CD4-positive, alpha-beta T cell treated with Interleukin-15 for 4 hours (primary cell): ENCODE measurements at regions not wholly inside any gene's neighbourhood (a gene's known extent, or its start where the extent isn't known, plus 50 kb on each side); places are given as distances from the start of the nearest gene placed in this dataset.
A peak's percentile ranks its signal among the peaks of the same experiment; 100 is the strongest.

Experiments
- DNase-seq: peaks from one replicate; pipeline ENCODE4 v3.0.0-alpha.2; 2020; ENCODE audit warnings: low spot score

DNA sequence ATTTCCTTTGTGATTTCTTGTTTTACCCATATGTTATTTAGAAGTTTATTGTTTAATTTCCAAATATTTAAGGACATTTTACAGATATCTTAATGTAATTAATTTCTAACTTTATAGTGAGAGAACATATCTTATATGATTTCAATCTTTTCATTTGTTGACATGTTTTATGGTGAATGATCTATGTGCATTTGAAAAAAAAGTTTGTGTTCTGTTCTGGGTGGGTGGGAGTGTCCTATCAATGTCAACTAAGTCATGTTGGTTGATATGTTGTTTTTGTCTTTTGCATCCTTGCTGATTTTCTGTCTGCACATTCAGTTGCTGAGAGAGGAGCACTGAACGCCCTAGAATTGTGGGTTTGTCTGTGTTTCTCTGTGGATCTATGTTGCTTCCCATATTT lies 50.3 kb upstream of the CBFA2T3 start:
- no peak for DNase-seq

DNA sequence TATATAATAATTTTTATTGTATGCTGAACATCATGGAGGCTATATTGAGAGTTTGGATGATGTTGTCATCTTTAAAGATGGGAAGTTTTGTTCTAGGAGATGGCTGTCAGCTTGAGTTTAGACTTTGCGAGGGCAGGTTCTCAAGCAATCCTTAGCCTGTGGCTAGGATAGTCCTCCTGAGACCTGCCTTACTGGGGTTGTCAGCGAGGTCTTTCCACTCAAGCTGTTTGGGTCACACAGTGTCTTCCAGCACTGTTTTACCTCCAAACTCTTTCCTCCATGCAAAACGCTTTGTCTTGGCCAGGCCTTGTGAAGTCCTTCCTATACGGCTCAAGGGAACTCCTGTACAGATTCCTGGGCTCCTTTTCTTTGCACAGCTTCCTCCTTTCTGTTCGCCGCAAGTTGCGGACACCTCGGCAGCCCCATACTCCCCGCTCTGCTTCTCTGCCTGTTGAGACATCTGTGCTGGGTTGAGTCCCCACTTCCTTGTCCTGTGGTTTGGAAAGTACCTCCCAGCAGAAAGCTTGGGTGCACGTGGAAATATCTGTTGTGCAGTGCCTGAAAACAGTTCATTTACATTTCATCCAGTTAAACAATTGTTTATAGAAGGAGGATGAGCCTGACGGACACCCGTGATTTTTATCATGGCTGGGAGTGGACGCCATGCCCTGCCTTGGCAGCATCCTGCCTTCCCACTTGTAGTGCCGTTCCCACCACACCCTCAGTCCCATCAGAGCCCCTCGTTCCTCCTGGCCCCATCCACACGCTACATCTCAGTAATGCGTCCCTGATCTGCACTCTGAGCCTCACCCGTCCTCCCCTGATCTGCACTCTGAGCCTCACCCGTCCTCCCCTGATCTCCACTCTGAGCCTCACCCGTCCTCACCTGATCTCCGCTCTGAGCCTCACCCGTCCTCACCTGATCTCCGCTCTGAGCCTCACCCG lies 55.0 kb upstream of the CBFA2T3 start:
- DNase-seq, result peak; percentile 62

DNA sequence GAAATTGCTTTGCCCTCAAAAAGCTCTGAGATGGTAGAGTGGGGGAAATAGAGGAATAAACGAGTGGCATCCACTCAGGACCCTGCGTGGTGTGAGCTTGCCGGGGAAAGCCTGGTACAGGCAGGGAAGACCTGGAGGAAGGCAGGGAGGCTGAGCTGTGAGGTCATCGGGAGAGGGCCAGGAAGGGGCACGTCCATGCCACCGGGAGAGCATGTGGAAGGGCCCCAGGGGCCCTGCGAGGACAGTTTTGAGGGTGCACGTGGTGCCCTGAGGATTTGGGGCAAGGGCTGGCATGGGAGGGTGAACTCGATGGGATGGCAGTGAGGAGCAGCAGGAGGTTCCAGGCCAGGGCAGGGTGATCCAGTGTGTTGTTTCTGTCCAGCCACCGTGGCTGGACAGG lies 56.3 kb upstream of the CBFA2T3 start:
- no peak for DNase-seq

DNA sequence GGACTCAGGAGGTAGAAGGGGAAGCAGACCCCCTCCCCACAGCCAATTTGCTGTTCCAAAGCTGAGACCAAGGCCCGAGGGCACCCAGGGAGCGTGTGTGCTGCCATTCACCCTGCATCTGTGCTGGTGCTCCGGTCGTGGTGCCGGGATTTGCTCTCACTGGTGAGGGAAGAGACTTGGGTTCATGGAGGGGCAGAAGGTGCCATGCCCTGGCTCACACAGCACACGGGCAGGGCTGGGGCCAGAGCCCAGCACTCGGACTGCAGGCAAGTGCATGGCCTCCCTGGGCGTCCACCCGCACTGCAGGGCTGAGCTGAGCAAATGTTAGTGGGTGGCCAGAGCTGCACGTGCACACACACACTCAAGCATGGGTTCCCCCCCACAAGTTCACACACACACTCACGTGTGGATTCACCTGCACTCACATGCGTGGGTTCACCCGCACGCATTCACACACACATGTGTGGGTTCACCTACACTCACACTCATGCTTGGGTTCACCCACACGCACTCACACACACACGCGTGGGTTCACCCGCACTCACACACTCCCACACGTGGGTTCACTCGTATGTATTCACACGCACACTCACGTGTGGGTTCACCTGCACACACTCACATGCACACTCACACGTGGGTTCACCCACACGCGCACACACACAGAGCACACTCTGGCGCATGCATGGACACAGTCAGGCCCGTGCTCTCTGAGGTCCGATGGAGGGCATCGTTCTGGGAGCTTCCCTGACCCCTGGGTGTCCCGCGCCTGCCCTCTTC lies 57.0 kb upstream of the CBFA2T3 start:
- DNase-seq, result no peak

DNA sequence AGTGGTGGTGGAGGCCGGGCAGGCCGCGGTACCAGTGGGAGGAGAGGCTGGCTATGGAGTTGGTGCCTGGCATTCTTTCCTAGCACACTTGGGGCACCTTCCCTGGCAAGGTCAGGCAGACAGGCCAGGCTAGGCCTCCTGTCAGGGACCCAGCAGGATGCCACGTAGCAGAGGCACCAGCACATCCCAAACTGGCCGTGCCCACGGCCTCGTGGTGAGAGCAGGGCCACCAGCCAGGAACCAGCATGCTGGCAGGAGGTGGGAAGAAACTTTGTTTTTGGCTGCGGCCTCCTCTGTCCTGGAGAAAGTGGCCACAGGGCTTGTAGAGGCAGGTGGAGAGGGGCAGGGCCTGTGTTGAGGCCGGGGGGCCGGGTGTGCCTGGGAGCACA lies 57.6 kb upstream of the CBFA2T3 start:
- no peak for DNase-seq

DNA sequence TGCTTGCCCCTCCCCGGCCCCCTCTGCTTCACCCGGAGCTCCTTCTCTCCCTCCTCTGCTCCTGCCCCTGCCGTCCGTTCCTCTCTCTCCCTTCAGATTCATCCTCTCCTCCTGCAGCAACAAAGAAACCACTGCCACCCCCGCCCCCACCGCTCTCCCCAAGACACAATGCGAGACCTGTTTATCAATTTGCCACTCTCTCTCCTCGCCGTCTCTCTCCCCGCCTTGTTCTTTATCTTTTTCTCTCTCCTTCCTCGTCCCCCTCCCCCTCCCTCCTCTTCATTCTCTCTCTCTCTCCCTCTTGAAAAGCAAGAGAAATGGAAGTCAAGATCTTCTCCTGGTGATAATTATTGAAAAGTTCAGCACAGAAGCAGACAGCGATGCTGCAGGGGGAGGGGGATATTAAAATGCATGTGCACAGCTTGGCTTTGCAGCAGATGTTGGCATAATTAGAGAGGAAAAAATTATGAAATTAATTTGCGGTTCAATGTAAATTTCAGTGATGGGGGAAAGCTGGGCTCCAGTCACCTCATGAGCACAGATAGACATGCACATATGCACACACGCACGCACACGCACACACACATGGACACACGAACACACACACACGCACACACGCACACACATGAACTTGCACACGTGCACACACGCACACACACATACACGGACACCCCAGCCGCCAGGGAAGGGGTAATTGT lies 58.1 kb upstream of the CBFA2T3 start:
- DNase-seq, result no peak

DNA sequence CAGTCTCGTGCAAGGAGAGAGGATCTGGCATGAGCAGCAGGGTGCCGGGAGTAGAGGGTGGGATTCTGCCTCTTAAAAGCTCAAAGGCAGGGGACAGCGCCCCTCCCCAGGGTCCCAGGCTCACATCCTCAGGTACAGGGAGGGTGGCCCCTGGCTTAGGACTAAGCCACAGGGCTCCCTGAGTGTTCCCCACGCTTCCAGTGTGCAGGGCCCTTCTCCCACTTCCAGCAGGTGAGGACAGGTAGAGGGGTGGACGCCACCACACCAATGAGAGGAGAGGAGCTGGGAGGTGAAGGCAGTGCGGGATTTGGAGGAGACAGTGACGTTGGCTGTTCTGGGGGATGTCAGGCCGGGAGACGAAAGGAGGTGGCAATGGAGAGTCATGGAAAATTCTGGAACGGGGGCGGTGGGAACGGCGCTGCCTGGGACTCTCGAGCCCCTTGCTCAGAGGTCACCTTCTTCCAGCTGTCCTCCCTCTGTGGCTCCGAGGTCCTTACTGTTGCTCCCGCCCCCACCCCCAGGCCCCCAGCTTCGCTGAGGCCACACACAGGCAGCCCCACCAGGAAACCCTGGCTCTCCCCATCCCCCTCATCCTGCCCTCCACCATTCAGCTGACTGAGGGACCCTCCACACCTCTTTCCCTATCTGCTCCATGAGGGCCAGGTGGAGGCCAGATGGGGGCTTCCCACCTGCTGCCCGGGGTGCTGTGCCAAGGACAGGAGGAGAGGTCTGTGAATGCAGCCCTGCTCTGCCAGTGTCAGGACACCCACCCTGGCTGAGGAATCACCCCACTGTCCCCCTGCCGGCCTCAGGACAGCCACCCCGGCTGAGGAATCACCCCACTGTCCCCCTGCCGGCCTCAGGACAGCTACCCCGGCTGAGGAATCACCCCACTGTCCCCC lies 57.7 kb upstream of the ACSF3 start:
- DNase-seq, result no peak

DNA sequence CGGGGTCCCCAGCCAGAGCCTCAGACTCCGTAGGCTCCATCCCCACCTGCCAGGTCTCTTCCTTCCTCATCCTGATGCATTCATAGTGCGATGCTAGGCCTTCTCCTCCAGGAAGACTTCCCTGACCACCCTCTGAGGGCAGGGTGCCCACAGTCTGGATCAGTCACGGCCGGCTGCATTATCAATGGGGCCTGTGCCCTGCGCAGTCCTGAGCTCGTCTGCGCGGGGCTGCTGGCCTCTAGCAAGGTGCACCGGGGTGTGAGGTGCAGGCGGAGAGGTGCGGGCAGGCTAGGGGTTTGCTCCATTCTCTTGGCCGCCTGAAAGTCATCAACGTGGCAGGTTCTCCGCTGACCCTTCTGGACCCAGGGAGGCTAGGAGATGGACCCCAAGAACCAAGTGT lies 56.9 kb upstream of the ACSF3 start:
- DNase-seq, result no peak

DNA sequence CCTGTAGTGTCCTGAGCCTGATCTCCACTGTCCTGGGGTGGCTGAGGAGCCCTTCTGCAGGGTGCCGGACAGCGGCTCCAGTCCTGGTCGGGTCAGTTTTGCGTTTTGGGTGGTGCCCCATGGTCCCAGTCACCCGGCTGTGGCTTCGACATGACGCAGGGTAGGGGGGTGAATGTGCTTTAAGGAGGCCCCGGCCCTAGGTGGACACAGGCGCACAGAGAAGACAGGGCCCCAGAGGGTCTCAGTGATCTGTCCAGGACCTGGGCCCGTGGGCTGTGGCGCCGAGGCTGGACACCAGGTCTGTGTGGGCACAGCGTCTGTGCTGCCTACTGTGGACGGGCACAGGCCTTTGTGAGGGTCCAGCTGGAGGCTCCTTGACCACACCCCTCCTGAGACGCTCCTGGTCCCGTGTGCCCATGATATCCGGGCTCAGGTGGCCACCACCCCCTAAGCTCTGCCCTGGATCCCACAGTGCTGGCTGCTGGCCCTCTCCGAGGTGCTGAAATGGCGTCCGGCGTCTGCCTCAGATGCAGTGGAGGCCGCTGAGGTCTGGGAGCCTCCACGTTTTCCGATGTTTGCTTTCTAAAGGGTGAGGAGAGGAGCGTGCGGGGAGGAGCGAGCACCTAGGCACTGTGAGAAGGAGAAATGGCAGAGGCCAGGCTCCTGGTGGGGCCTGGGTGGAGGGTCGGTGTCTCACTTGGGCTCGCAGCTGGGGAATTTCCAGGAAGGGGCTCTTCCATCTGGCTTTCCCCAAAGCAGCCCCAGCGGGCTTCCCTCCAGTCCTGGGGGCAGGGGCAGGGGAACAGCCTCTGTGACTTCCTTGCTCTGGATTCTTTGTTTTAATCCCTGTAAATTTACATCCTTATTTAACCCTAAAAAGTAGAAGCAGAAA lies 56.1 kb upstream of the ACSF3 start:
- DNase-seq, result no peak

DNA sequence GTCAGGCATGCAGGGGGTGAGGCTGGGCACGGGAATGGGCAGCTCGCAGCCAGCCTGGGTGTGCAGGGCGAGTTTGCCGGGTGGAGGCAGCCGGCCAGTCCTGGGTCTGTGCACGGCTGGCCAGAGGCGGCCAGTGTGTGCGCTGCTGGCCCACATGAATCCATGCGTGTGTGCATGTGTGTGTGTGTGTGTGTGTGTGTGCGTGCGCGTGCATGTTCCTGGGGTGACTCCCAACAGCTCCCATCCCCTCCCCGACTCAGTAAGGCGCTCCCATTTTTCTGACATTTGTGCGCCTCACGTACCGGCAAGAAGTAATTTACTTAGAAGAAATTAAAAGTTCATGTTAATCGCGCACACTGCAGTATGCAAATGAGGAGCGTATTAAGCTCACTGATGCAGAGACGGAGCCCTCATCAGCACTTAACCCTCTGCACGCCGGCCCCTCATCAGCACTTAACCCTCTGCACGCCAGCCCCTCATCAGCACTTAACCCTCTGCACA lies 55.4 kb upstream of the ACSF3 start:
- DNase-seq, result no peak

DNA sequence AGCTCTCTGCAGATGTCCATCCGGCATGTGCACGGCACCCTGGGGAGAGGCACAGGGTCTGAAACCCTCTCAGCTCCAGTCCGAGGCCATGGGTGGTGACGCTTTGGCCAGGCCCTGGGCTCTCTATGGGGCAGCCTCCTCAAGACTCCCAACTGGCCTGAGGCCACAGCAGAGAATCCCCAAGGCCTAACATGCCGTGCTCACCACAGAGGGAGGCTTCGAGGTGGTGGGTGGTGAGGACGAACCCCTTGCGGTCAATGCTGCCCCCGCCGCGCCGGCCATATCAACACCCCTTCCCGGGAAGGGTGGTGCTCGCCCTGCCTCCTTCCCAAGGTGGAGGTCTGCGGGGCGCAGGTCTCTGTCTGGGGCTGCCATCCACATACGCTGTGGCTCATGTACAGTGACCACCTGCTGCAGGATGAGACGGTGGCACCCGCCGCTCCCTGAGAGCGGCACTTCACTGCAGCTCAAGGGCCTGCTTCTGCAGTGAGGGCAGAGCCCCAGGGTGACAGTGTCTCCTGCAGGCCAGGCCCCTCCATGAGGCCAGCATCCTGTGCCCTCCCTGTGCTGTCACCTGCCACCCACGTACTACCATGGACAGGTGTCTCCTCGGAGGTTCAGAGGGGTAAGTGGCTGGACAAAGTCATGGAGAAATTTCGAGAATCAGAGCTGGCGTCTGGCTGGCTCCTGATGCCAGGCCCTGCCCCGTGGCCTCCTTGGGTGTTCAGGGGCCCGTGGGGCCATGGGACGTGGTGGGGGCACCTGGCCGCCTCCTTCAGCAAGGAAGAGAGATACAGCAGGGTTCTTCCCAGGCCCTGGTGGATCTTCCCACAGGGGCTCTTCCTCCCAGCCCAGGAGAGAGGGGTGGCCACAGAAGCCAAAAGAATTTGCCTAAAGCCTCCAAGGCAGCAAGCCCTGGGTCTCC lies 54.6 kb upstream of the ACSF3 start:
- DNase-seq, result no peak

DNA sequence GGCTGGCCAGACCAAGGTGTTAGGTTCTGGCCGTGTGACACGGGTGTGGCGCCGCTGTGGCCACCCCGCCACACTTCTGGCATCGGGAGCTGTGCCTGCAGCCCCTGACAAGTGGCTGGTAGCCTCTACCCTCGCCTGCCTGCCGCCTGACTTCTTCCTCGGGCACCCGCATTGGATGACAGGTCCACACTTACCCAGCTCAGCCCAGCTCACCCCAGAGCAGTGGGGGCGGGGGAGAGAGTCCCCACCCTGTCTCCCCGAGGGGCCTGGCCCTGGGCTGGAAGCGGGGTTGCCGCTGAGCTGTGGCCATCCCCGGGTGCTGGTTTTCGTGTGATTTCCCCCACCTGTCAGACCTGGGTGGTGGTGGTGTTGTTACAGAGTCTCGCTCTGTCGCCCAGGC lies 53.9 kb upstream of the ACSF3 start:
- no peak for DNase-seq

DNA sequence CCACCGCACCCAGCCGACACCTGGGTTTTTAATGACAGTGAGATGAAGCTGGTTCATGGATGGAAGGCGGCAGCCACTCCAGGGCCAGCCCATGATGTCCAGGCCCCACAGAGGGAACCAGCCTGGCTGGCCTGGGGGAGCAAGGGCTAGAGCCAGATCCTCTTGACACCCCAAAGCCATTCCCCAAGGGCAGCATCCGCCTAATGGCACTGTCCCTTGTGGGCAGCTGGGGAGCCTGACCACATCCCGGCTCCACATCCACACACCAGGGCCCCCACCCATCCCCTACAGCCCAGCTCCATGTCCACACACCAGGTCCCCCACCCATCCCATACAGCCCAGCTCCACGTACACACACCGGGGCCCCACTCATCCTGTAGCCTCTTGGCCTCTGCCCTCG lies 53.3 kb upstream of the ACSF3 start:
- DNase-seq, result no peak

DNA sequence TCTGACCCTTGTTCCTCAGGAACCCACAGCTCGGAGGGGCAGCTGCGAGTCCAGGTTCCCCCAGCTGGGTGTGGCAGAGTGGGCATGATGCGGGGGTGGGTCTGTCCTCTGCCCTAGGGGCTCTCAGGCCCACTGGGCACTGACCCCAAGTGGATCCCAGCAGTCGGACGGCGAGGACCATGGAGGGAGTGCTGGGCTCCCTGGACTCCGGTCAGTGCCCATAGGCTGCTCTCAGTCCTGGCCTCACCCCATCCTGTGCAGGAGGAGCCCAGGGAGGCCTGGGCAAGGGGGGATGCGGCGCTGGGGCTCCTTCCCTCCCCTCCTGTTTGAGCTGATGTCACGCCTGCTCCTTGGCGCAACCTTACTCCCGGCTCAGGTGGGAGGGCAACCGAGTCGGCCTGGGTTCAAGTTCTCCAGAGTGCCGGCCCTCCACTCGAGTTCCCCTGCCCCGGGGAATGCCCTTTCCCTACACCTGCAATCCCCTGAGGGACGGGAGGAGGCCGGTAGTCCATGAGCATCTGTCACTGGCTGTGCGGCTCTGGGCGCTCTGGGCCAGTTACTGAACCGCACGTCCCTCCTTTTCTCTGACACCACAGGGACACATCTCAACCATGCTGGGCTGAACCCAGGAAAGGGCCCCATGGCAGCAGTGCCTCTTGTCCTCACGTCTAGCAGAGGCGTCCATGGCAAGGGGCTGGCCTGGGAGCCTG lies 52.6 kb upstream of the ACSF3 start:
- no peak for DNase-seq

DNA sequence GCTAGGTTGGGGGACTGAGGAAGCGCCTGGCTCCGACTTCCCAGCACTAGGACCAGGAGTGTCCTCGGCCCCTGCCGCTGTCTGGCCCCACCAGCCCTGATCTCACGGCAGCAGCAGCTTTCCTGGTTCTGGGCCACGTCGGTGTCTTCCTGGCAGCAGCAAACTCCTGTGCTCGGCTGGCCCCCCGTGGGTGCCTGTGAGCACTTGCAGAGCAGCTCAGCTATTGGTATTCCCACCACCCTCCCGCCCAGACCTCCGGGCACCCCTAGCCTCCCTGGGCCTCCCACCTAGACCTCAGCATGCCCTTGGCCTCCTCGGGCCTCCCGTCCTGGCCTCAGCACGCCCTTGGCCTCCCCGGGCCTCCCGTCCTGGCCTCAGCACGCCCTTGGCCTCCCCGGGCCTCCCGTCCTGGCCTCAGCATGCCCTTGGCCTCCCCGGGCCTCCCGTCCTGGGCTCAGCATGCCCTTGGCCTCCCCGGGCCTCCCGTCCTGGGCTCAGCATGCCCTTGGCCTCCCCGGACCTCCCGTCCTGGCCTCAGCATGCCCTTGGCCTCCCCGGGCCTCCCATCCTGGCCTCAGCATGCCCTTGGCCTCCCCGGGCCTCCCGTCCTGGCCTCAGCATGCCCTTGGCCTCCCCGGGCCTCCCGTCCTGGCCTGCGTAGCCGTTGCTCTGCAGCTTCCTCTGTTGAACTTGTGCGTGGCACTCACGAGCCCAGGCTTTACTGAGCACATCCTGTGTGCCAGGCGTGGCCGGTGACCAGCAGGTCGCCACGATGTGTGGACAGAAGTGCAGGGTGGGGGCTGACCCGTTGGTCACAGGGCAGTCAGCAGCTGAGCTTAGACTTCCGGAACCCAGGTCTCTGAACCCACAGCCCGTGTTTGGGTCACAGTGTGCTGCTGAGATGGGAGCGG lies 51.8 kb upstream of the ACSF3 start:
- no peak for DNase-seq

DNA sequence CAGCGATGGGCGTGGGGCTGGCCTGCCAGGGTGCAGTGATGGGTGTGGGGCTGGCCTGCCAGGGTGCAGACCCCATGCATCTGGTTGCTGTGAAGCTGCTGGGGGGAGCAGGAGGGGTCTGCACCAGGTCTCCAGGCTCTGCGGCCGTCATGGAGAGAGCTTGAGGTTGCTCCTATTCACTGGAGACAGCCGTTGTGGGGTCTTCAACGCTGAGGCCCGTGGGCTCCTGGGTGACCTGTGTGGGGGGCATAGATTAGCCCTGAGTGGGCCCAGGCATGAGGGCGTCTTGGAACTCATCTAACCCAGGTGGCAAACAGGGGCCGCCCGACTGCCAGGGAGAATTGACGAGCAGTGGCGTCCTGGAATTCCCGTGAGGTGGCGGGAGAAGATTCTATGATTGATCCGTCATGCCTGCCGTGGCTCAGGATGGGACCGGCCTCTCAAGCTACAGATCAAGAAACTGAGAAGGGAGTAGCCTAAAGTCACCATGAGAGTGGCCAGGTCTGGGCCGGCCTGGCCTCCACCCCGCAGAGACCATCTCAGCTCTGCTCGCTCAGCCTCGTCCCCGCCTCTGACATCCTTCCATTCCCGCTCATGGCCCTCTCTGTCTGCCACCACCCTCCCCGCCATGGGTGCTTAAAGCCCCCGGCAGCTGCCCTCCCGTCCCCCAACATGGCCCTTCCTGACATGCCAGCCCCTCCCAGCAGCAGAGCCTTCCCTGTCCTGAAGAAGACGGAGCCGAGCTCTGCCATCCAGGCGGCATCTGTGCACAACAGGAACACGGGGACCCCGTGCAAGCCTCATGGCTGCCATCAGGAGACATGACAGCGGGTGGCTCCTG lies 50.7 kb upstream of the ACSF3 start:
- DNase-seq, result no peak
